Astrocyte of the spinal cord (primary cell): ENCODE measurements at regions not wholly inside any gene's neighbourhood (a gene's known extent, or its start where the extent isn't known, plus 50 kb on each side); places are given as distances from the start of the nearest gene placed in this dataset.

ENCODE experiments used
- DNase-seq: peaks from one replicate; pipeline ENCODE4 v3.0.0; 2011; ENCODE audit warnings: low read depth, low spot score
- H3K4me3 ChIP-seq: 2 replicates; pipeline ENCODE4 v1.5.1; 2011; ENCODE audit warnings: low read depth, mild to moderate bottlenecking, low read length, moderate library complexity
- CTCF ChIP-seq: IDR thresholded peaks from 2 replicates; pipeline ENCODE4 v1.5.1; 2012; ENCODE audit warnings: low read depth, mild to moderate bottlenecking, low read length, inconsistent platforms
- in situ Hi-C: cut with HindIII; loops from 2 replicates; pipeline ENCODE4 v1.10.0; 2017; ENCODE audit warnings: low sequenced_read_pairs

- in situ Hi-C loops = no loop called here
- DNase-seq = peak; percentile 46
- no peak for TF ChIP-seq CTCF
- no peak overlapping the region for H3K4me3 ChIP-seq
These were observed 225.8 kb upstream of the UMPS start for GRCh38 chr3:124504332-124505059.

- no peak for DNase-seq
- H3K4me3 ChIP-seq = no peak overlapping the region
- in situ Hi-C loops = no loop called here
- no peak for TF ChIP-seq CTCF
These were observed 220.4 kb upstream of the UMPS start for GRCh38 chr3:124509884-124510283.

GRCh38 chr3:124510290-124510689 lies 220.0 kb upstream of the UMPS start:
- TF ChIP-seq CTCF = no peak
- in situ Hi-C loops = no loop called here
- H3K4me3 ChIP-seq = no peak overlapping the region
- peak; percentile 18 for DNase-seq

GRCh38 chr3:124512881-124513609 lies 217.2 kb upstream of the UMPS start:
- DNase-seq = no peak
- in situ Hi-C loops = no loop called here
- H3K4me3 ChIP-seq = no peak overlapping the region
- TF ChIP-seq CTCF = no peak

GRCh38 chr3:124513610-124513997 lies 216.6 kb upstream of the UMPS start:
- TF ChIP-seq CTCF = no peak
- no peak overlapping the region for H3K4me3 ChIP-seq
- no peak for DNase-seq
- in situ Hi-C loops = no loop called here

GRCh38 chr3:124514683-124515082 lies 215.6 kb upstream of the UMPS start:
- TF ChIP-seq CTCF = no peak
- DNase-seq = no peak
- no peak overlapping the region for H3K4me3 ChIP-seq
- in situ Hi-C loops = no loop called here
